Neural crest cell (in vitro differentiated cells): ENCODE measurements at regions not wholly inside any gene's neighbourhood (a gene's known extent, or its start where the extent isn't known, plus 50 kb on each side); places are given as distances from the start of the nearest gene placed in this dataset.
A peak's percentile ranks its signal among the peaks of the same experiment; 100 is the strongest.

Experiments
- DNase-seq: peaks from one replicate; pipeline ENCODE4 v3.0.0; 2021; ENCODE audit warnings: low read depth, mixed read lengths, low spot score
- H3K27ac Mint-ChIP-seq: one replicate; pipeline ENCODE4 v1.8.0; 2021; ENCODE audit warnings: mild to moderate bottlenecking, mixed read lengths; ENCODE audit not compliant: unreplicated experiment
- H3K27me3 Mint-ChIP-seq: 2 replicates; pipeline ENCODE4 v1.8.0; 2021; ENCODE audit warnings: low read depth, mild to moderate bottlenecking, mixed read lengths
- H3K36me3 Mint-ChIP-seq: 2 replicates; pipeline ENCODE4 v1.8.0; 2021; ENCODE audit warnings: low read depth, mild to moderate bottlenecking, mixed read lengths
- H3K4me1 Mint-ChIP-seq: 2 replicates; pipeline ENCODE4 v1.8.0; 2021; ENCODE audit warnings: mixed read lengths
- H3K4me3 Mint-ChIP-seq: one replicate; pipeline ENCODE4 v1.8.0; 2021; ENCODE audit warnings: mild to moderate bottlenecking, mixed read lengths
- H3K9me3 Mint-ChIP-seq: 2 replicates; pipeline ENCODE4 v1.8.0; 2021; ENCODE audit warnings: mixed read lengths
- CTCF ChIP-seq: fragments of 200-600 bp; sonication (generic); conservative IDR thresholded peaks from 2 replicates; pipeline ENCODE4 v1.5.0; 2021; ENCODE audit warnings: antibody characterized with exemption, mild to moderate bottlenecking

GRCh38 chr11:27287205-27287604 is 75.8 kb downstream of the CCDC34 start:
- Mint-ChIP-seq H3K36me3 (peaks cover 10% of the 10 kb centered on the region), H3K4me3 (no peak overlapping the region), H3K27me3 (no peaks in the 10 kb centered on the region), H3K4me1 (peaks cover 3% of the 10 kb centered on the region), H3K27ac (no peak overlapping the region), H3K9me3 (peaks cover 17% of the 10 kb centered on the region)
- TF ChIP-seq CTCF, result no peak
- DNase-seq, result no peak

- no peak for DNase-seq
- no peak for TF ChIP-seq CTCF
- peak overlapping the region; percentile 52 for H3K27ac Mint-ChIP-seq
- peaks cover 3% of the 10 kb centered on the region for H3K4me1 Mint-ChIP-seq
- H3K4me3 Mint-ChIP-seq, result no peak overlapping the region
- H3K27me3 Mint-ChIP-seq, result no peaks in the 10 kb centered on the region
- no peaks in the 10 kb centered on the region for H3K36me3 Mint-ChIP-seq
- H3K9me3 Mint-ChIP-seq, result peaks cover 6% of the 10 kb centered on the region
Observed at GRCh38 chr11:27285761-27286160, 77.3 kb downstream of the CCDC34 start.

GRCh38 chr11:27282806-27283205 is 80.2 kb downstream of the CCDC34 start:
- TF ChIP-seq CTCF, result no peak
- H3K27me3 Mint-ChIP-seq, result no peaks in the 10 kb centered on the region
- no peak for DNase-seq
- no peaks in the 10 kb centered on the region for H3K36me3 Mint-ChIP-seq
- no peak overlapping the region for H3K4me3 Mint-ChIP-seq
- H3K9me3 Mint-ChIP-seq, result no peaks in the 10 kb centered on the region
- no peak overlapping the region for H3K27ac Mint-ChIP-seq
- H3K4me1 Mint-ChIP-seq, result no peaks in the 10 kb centered on the region

- no peak overlapping the region for H3K27ac Mint-ChIP-seq
- no peaks in the 10 kb centered on the region for H3K9me3 Mint-ChIP-seq
- no peak for TF ChIP-seq CTCF
- no peak for DNase-seq
- no peaks in the 10 kb centered on the region for H3K4me1 Mint-ChIP-seq
- H3K27me3 Mint-ChIP-seq, result no peaks in the 10 kb centered on the region
- H3K36me3 Mint-ChIP-seq, result no peaks in the 10 kb centered on the region
- no peak overlapping the region for H3K4me3 Mint-ChIP-seq
Observed at GRCh38 chr11:27281740-27282590, 81.0 kb downstream of the CCDC34 start.

GRCh38 chr11:27281276-27281675 is 81.7 kb downstream of the CCDC34 start:
- Mint-ChIP-seq H3K27me3 (no peaks in the 10 kb centered on the region), H3K36me3 (no peaks in the 10 kb centered on the region), H3K9me3 (no peaks in the 10 kb centered on the region), H3K4me3 (no peak overlapping the region), H3K4me1 (no peaks in the 10 kb centered on the region), H3K27ac (no peak overlapping the region)
- no peak for DNase-seq
- TF ChIP-seq CTCF, result no peak
